ENCODE measurements at regions not wholly inside any gene's neighbourhood (a gene's known extent, or its start where the extent isn't known, plus 50 kb on each side); places are given as distances from the start of the nearest gene placed in this dataset.

GRCh38 chrX:45372151-45372550, 171.5 kb upstream of the DIPK2B start:
- no peaks in the 10 kb centered on the region for H4K20me1 ChIP-seq (ENCODE audit: control insufficient read depth, insufficient read depth, insufficient read length)
- H3K4me2 ChIP-seq (ENCODE audit: insufficient read depth, insufficient read length, low read length) = no peak overlapping the region
- H2BK120ac ChIP-seq (ENCODE audit: low read depth, low read length, poor library complexity, severe bottlenecking) = no peak overlapping the region
- Mint-ChIP-seq H3K27ac (no peak overlapping the region), H3K4me1 (no peaks in the 10 kb centered on the region), H3K36me3 (ENCODE audit: insufficient read depth in 1 of 3, low read depth in 3 of 3) (peaks cover 16 to 45% (median 40%) of the 10 kb centered on the region in 3 experiments), H3K27me3 (ENCODE audit: low read depth) (peaks cover 1% of the 10 kb centered on the region; the same call in 1 of the 2 replicates), H3K9me3 (peaks cover 89 to 92% of the 10 kb centered on the region in 2 experiments), H3K4me3 (no peak overlapping the region)
- no peak overlapping the region for H4K91ac ChIP-seq (ENCODE audit: insufficient read length, low read depth, low read length)
- no peak overlapping the region for H3K18ac ChIP-seq (ENCODE audit: insufficient read length, low read depth, low read length)
- no peak for TF ChIP-seq CTCF (conservative IDR thresholded peaks at IDR 0.05)
- no peak overlapping the region for H3T11ph ChIP-seq (ENCODE audit: low read length)
- no peaks in the 10 kb centered on the region for H3K79me2 ChIP-seq (ENCODE audit: insufficient read depth, low read length)
- H3K4me1 ChIP-seq (ENCODE audit: insufficient read depth, low read length) = no peaks in the 10 kb centered on the region
- no peak overlapping the region for H3K9ac ChIP-seq (ENCODE audit: extremely low read depth, insufficient read length, low read length)
- no peak overlapping the region for H2AFZ ChIP-seq (ENCODE audit: low read length)
- H3K9me3 ChIP-seq (ENCODE audit: control insufficient read depth, low read depth, low read length) = peaks cover 33% of the 10 kb centered on the region
- H3K79me1 ChIP-seq (ENCODE audit: insufficient read depth, low read depth, low read length, poor library complexity, severe bottlenecking) = no peaks in the 10 kb centered on the region
- H2BK15ac ChIP-seq (ENCODE audit: low read depth, low read length) = no peak overlapping the region
- H3K4ac ChIP-seq (ENCODE audit: low read depth, low read length) = no peak overlapping the region
- H4K8ac ChIP-seq (replicated peaks; ENCODE audit: insufficient read length, low read depth, low read length) = no peak overlapping the region
- H2BK5ac ChIP-seq (ENCODE audit: insufficient read length, low read length) = no peak overlapping the region
- no peak overlapping the region for H3K14ac ChIP-seq (ENCODE audit: insufficient read depth, low read length)
- no peak overlapping the region for H3K23ac ChIP-seq (ENCODE audit: insufficient read length, low read depth, low read length)
- no peak overlapping the region for H4K5ac ChIP-seq (ENCODE audit: insufficient read length, low read depth, low read length)
- no peak overlapping the region for H3K56ac ChIP-seq (ENCODE audit: insufficient read length, low read depth, low read length)
- H3K27ac ChIP-seq (ENCODE audit: insufficient read length, low read depth, low read length) = no peak overlapping the region
- H2BK20ac ChIP-seq (ENCODE audit: low read depth, low read length, poor library complexity, severe bottlenecking) = no peak overlapping the region
- H3K27me3 ChIP-seq (ENCODE audit: insufficient read depth, low read length) = no peaks in the 10 kb centered on the region
- H3K23me2 ChIP-seq (ENCODE audit: insufficient read length, low read depth, low read length, poor library complexity, severe bottlenecking) = no peaks in the 10 kb centered on the region
- DNase-seq = no peak
- H2BK12ac ChIP-seq (ENCODE audit: insufficient read length, low read depth, low read length) = no peak overlapping the region
- no peak overlapping the region for H2AK5ac ChIP-seq (ENCODE audit: insufficient read length, low read length)
